Glomerular endothelial cell (primary cell): ENCODE measurements at regions not wholly inside any gene's neighbourhood (a gene's known extent, or its start where the extent isn't known, plus 50 kb on each side); places are given as distances from the start of the nearest gene placed in this dataset.
"Not testable (repeated sequence)": the region's sequence is repeated elsewhere in the genome, so short reads cannot be mapped to it uniquely, and the experiment has no call there.

Source experiments
- DNase-seq: peaks from one replicate; pipeline ENCODE4 v3.0.0-alpha.2; 2011; ENCODE audit warnings: low read depth, low spot score; ENCODE audit errors: extremely low read depth

DNA sequence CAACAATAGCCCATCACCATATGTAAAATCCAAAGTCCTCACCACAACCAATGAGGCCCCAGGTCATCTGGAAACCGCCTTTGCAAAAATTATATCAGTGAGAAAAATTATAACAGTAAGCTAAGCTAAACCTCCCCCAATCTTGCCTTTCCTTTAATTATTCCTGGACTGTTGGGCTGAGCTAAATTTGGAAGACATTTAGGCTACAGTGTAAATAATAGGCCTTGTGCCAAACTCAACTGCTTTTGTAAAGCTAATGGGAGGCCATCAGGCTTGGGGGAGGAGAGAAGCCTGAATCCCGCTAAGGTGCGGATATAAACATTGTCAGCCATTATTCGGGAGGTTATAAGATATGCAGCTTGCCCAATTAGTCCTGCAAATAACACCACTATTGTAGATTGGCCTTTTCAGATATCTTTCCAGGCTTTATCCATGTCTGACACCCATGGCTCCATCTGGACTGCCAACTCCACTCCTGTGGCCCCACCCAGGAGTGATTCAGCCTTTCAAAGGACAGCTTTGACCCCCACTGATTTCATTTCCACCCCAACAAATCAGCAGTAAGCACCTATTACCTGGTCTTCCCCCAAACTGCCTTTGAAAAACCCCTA is 53.0 kb upstream of the CA12 start:
- no peak for DNase-seq

DNA sequence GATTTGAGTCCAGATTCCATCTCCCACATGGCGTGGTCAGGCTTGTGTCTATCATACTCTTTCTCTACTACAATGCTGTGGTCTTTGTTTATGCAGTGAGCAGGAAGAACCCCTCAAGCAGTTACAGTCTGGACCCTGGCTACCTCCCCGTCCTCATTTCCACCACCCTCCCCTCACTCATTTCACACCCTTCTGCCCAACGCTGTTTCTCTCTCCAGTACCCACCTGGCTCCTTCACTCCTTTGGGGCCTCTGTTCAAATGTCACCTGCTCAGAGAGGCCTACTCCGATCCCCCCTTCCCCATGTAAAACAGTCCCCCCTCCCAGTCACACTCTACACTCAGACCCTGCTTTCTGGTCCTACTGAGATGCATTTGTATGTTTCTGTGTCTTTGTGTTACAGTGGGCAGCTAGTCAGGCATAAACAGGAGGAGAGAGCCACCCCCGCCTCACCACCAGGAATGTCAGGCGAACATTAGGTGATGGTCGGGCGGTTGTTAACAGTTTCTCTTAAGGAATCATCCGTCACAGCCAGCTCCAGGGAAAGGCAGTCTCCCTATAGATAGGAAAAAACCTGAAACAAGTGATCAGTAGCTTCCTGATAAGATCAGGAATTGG is 53.7 kb upstream of the CA12 start:
- DNase-seq = no peak

DNA sequence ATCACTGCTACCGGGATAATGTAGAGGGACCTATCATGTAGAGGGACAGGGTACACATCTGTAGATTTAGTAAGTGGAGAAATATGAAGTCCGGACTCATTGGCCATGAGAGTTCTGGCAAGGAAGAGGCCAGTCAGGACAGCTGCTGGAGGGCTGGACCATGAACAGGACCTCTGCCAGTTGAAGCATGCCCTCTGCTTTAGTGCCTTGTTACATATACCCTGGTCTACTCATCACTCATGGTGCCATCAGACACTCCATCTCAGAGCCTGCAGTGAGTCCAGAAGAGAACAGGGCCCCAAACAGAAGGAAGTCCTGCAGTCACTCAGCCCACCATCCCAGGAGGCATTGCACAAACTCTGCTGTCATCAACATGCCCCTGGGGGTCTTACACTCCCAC is 54.7 kb upstream of the CA12 start:
- no peak for DNase-seq

DNA sequence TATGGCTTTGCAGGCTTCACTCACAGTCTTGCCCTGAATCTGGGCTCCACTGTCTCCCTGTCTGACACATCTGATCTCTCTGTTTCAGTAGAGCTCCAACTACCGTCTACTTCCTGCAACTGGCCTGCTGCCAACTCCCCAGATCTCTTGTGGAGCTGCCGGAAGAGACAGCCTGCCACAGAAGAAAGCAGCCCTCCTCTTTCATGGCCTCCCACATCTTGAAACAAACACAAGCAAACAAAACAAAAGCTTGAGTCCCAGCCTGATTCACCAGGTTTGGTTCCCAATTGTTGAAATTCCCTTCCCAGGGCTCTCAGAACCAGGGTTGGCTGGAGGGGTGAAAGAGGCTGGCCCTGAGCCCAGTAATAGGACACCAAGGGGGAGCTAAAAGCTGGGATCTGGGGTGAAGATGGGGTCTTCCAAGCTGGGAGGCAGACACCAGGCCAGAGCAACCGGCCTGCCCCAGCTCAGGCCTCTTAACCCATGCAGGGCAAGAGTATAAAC is 55.3 kb upstream of the CA12 start:
- DNase-seq = peak; percentile 33

DNA sequence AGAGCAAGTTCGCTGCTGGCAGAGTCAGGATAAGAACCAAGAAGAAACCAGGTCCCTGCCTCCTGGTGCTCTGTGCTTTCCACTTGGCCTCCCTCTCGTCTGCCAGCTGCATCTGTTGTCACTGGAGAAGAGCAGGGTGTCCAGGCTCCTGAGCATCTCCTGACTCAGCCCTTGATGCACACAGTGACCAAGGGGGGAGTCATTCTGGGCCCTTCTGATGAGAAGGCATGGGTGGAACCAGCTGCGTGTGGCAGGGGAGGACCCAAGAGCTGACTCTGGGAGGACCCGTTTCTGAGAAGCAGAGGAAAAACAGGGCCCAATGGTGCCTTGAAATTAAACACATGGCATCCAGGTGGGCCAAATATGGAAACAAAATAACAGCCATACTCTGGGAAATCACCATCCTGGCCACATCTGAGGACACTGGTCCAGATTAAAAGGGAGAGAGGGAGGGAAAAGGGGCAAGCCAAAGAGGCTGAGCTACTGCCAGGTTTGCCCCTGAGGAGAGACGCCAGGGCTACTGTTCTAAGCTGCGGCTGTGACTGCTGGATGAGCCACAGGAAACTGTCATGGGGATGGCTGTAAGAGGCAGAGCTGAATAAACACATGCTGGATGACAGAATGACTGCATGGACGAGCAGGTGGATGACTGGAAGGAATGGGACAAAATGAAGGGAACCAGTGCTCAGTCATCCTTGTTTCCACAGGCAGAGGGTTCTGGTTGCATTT is 58.1 kb upstream of the CA12 start:
- DNase-seq = no peak

DNA sequence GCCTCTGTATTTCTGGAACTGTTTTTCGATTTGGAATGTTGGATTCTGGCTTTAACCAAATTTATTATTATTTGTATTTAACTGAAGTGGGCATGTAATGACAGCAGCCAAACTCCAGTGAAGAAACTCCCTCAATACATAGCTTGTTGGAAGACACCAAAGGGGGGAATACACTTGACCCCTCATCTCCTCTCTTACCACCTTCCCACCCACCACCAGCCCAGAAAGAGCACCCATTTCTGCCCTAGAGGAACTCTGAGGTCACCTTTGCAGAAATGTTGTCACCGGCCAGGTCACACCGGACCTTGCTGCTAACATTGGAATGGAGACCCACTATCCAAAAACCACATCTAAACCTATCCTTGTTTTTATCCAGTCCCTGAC is 58.6 kb upstream of the CA12 start:
- no peak for DNase-seq

DNA sequence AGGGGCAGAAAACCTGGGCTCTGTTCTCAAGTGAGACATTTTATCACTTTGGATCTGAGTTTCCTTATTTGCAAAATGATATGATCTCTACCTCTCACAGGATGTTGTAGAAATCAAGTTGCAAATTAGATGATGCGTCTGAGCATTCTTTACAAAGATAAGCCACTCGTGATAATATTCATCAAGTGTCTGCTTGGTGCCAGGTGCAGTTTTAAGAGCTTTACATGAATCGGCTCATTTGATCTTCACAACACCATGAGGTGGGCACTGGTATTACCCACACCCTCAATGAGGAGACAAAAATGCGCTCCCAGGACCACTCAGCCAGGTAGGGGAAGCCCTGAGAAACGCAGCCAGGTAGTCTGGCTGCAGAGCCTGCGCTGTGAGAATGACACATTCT is 59.1 kb upstream of the CA12 start:
- no peak for DNase-seq

DNA sequence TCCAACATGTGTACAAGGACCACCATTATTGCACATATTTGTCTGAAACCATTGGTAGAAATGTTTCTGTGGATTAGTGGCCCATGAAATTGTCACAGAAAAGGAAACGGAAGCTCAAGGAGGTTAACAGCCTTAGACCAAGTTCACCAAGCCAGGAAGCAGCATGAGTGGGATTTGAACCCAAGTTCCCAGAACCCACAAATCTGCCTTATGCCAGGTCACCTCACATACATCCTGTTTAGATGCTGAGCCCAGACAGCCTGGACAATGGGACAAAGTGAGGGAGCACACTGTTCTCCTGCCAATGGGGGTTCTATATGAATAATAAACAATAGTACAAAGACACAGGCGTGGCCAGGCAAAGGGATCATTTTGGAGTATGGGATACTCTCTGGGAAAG is 59.6 kb upstream of the CA12 start:
- no peak for DNase-seq

DNA sequence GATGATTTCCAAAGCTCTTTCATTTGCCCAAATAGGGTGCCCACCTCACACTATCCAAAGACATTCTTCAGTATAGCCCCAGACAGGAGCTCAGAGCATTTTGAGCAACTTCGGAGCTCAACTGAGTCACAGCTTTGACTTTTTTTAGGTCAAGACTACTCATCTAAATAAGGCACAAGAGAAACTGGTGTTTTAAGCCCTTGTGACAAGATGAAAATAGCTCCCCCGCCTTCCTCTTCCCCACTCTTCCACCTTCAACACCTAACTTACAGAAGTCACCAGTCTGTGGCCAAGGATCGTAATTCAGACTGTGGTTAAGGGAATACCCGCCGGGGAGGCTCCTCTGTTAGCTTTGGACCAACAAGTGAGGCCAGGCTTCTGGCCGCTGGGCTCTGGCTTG is 60.4 kb upstream of the CA12 start:
- no peak for DNase-seq

DNA sequence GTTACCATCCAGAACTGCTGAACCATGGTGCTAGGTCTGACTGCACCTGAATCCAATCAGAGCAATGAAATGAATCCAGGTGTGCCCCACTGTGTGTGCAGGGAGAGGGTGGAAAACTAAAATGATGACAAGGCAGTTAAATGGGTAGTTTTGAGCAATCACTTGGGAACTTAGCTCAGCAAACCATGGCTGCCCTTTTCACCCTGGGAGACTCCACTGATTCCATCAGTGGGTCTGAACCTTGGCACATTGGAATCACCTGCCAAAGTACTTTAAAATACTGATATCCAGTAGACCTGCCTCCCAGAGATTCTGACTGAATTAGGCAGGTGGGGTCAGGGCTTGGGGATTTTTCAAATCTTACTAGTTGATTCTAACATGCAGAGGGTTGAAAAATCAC is 59.8 kb upstream of the USP3 start:
- DNase-seq = no peak

DNA sequence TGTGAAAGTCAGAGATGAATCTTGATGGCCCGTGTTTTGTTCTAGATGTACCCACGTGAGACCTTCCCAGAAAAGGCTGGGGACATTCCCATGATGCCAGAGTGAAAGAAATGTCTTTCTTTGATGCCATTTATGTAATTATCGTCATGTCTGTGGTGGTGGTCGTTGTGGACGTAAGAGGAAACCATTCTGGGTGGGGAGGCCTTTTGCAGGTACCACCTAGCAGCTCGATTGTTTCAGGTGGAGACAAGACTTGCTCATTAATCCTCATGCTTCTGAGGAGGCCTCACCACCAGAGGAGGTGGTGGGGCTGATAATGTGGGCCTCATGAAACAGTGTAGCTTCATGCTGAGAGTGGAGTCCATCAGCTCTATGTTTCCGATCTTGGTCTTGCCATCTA is 58.1 kb upstream of the USP3 start:
- no peak for DNase-seq

DNA sequence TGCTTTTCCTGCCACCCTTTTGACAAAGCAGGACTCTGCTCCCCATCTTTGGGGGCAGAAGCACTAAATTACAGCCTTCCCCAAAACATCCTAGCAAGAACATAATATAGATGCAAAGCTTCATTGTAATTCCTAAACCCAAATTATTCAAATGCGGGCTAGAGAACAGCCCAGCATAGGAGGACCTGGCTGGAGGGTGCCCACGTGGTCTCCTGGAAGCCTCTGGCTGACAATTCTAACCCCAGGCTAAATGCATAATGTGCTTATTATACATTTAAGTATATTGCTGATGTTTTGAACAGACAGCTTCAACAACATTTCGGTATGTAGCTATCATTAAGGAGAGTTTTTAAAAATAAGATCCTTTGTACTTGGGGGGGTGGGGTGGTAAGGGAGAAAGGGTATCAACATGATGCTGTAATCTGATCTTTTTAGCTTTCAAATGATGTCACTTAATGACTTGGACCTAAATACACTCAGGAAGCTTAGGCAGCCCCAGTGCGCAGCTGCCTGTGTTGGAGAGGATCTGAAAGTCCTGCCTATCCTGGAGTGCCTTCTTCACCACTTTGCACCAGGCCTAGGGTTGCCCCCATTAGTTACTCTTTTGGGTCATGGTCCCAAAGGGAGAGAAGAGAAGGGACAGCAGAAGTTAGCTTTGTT is 57.2 kb upstream of the USP3 start:
- DNase-seq = no peak

DNA sequence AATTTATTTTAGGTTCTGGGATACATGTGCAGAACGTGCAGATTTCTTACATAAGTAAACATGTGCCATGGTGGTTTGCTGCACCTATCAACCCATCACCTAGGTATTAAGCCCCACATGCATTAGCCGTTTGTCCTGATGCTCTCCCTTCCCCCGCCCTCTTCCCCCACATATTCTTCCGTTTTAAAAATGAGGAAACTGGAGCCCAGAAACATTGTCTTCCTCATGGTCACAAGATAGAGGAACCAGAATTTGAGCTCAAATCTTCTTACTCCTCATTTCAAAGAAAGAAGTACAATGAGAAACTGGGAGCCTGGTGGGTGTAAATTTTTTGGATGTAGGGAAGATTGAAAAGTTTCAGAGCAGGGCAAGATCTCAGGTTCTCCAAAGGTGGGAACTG is 56.1 kb upstream of the USP3 start:
- DNase-seq = no peak

DNA sequence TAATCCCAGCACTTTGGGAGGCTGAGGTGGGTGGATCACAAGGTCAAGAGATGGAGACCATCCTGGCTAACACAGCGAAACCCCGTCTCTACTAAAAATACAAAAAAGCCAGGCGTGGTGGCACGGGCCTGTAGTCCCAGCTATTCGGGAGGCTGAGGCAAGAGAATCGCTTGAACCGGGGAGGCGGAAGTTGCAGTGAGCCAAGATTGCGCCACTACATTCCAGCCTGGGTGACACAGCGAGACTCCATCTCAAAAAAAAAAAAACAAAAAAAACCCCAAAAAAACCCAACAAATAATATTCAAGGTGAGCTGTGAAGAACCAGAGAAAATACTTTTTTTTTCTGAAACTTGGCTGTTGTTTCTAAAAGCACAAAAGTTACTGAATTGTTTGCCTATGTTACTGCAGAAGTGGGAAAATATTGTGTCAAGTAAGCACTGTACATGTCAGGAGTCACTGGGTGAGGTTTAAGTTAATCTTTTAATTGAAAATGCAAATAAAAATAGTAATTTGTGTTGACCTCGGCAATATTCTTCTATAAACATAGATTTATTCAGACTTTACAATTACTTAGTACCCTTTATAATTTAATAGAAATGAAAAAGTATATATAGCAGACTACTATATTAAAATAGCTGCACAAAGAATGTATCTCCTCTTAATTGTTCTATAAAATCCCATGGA is 55.4 kb upstream of the USP3 start:
- not testable (repeated sequence) for DNase-seq

DNA sequence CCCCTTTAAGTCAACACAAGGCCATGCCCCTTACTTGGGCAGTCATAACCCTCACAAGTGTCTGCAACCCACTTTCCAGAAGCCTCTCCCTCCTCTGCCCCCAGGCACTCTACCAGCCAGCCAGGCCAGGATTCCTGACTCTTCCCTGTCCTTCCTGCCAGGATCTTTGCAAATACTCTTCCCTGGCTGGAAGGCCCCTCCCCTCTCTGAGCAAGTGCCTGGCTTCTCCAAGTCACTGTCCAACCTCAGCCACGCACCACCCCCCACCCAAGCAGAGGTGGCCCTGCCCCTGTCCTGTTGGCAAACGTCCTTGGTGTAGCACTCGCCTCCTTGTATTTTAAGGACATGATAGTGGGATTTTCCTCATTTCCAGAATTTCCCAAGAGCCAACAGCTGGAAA is 54.7 kb upstream of the USP3 start:
- DNase-seq = no peak

DNA sequence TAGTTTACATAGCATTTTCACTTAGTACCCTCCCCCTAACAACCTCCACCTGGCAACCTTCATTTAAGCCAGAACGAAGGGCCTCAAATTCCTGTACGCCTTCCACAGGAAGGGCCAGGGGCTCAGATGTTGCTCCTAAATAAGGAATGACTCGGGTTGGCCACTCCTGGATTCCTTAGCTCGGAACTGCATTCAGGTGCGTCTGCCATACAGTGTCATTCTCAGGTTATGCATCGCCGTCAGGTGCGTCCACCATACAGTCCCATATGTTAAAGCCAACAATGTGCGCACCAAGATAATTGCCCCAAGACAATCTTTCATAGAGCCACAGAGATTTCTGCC is 53.5 kb upstream of the USP3 start:
- DNase-seq = no peak

DNA sequence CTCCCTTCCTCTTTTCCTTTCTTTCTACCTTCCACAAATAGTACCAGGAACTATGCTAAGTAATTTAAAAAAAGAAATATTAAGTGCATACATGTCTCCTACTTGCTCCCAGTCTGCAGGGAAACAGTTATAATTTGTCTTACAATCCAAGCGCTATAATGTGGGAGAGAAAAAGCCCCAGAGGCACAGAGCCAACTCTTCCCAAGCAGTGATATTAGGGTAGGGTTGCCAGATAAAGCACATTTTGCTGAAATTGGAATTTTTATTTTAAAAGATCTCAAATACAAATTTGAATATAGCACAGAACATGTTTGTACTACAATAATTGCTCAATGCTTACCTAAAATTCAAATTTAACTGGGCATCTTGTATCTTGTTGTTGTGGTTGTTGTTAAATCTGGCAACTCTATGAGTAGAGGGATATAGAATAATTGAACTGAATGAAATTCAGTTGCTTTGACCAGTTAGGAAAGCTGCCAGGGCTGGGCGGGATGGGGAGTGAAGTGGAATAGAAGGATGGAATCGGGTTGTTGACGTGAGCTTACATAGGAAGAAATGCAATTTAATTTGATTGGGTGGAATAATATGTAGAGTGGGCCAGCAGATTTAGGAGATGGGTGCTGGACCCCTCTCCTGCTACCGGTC is 52.6 kb upstream of the USP3 start:
- no peak for DNase-seq

DNA sequence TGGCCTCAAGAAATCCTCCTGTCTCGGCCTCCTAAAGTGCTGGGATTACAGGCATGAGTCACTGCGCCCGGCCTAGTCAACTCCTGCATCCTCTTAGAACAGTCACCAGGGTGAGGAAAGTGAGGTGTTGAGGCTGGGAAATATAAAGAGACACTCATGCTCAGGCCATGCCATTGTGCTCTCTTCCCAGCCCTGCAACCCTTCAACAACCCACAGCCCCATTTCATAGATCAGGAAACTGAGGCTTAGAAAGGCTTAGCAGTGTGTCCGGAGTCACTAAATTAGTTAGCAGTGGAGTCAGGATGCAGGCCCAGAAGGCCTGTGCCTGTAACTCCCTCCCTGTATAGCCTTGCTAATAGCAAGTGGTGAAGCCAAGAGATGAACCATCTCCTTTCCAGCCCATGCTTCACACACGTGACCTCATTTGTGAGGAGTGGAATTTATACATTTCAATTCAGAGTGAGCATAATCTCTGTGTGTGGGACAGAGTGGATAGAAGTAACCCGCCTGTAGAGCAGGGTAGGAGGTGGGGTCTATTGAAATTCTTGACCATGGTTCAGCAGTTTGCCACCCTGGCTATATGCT is 51.7 kb upstream of the USP3 start:
- DNase-seq = no peak

DNA sequence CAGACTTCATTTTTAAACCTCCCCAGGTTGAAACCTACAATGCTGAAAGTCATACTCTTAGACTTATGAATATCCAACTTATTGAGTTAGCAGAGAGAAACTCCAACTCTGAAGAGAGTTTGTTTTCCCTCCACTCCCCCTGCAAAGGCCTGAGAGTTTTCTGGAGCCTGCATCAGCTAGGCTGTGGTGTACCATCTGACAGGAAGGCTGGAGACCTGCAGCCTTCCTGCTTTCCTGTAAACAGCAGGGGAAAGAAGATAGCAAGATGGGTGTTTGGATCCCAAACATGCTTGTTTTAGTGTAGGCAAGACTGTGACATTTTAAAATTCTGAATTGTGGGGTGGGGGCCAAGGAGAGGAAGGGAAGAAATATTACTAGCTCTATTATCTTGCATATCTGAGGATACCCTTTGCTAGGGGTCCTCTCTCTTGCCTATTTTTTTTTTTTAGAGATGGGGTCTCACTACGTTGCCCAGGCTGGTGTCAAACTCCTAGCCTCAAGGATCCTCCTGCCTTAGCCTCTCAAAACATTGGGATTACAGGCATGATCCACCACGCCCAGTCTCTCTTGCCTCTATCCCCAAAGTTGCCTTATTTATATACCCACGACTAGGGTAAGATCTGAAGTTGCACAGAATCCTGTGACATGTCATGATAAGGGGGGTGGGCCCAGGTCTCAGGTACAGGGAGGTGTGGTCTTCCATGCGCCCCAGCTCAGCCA is 51.0 kb upstream of the USP3 start:
- no peak for DNase-seq
